Muscle of leg (tissue), 3 donors: ENCODE measurements at regions not wholly inside any gene's neighbourhood (a gene's known extent, or its start where the extent isn't known, plus 50 kb on each side); places are given as distances from the start of the nearest gene placed in this dataset.
"Not testable (repeated sequence)": the region's sequence is repeated elsewhere in the genome, so short reads cannot be mapped to it uniquely, and the experiment has no call there.

ENCODE experiments used
- DNase-seq: peaks from one replicate; pipeline ENCODE4 v3.0.0; 2013
- H3K27ac ChIP-seq: one replicate; pipeline ENCODE4 v1.5.1; 2013; ENCODE audit warnings: mild to moderate bottlenecking, low read length, control low read depth
- H3K27me3 ChIP-seq: one replicate; pipeline ENCODE4 v1.6.1; 2013; ENCODE audit warnings: low read length; ENCODE audit not compliant: control insufficient read depth, insufficient read depth
- H3K36me3 ChIP-seq: one replicate; pipeline ENCODE4 v1.6.1; 2013; ENCODE audit warnings: low read length; ENCODE audit not compliant: control insufficient read depth, insufficient read depth
- H3K4me1 ChIP-seq: one replicate; pipeline ENCODE4 v1.6.1; 2013; ENCODE audit warnings: low read length; ENCODE audit not compliant: control insufficient read depth, insufficient read depth
- H3K4me3 ChIP-seq: one replicate; pipeline ENCODE4 v1.5.1; 2013; ENCODE audit warnings: low read length, control low read depth
- H3K9me3 ChIP-seq: replicated peaks from 2 replicates; pipeline ENCODE4 v1.6.1; 2013; ENCODE audit warnings: low read depth, low read length; ENCODE audit not compliant: control insufficient read depth
- WGBS: methylation state at CpG from one replicate; pipeline ENCODE4 v1.1.5; 2013; ENCODE audit warnings: missing lambda C conversion rate; ENCODE audit not compliant: insufficient coverage; 5-methylcytosine and 5-hydroxymethylcytosine counted together

GRCh38 chr5:63118221-63118620 is 539.6 kb downstream of the LRRC70 start:
- H3K4me3 ChIP-seq = no peak overlapping the region
- H3K27me3 ChIP-seq = no peaks in the 10 kb centered on the region
- H3K9me3 ChIP-seq = no peaks in the 10 kb centered on the region
- no peak overlapping the region for H3K27ac ChIP-seq
- no CpG with 5 or more reads among the region's 1 CpG for WGBS
- H3K4me1 ChIP-seq = no peaks in the 10 kb centered on the region
- no peaks in the 10 kb centered on the region for H3K36me3 ChIP-seq
- DNase-seq = no peak

GRCh38 chr5:63111891-63112290 is 533.3 kb downstream of the LRRC70 start:
- H3K4me1 ChIP-seq = no peaks in the 10 kb centered on the region
- no peaks in the 10 kb centered on the region for H3K27me3 ChIP-seq
- DNase-seq = no peak
- no peaks in the 10 kb centered on the region for H3K9me3 ChIP-seq
- H3K4me3 ChIP-seq = no peak overlapping the region
- H3K36me3 ChIP-seq = no peaks in the 10 kb centered on the region
- H3K27ac ChIP-seq = no peak overlapping the region

- no peak overlapping the region for H3K27ac ChIP-seq
- no peaks in the 10 kb centered on the region for H3K9me3 ChIP-seq
- no peaks in the 10 kb centered on the region for H3K4me1 ChIP-seq
- no peaks in the 10 kb centered on the region for H3K36me3 ChIP-seq
- no peaks in the 10 kb centered on the region for H3K27me3 ChIP-seq
- no peak for DNase-seq
- WGBS = no CpG with 5 or more reads among the region's 1 CpG
- no peak overlapping the region for H3K4me3 ChIP-seq
Observed at GRCh38 chr5:63101870-63102269, 523.3 kb downstream of the LRRC70 start.

GRCh38 chr5:63097286-63097685 is 518.7 kb downstream of the LRRC70 start:
- no peak overlapping the region for H3K4me3 ChIP-seq
- no peaks in the 10 kb centered on the region for H3K4me1 ChIP-seq
- no peaks in the 10 kb centered on the region for H3K36me3 ChIP-seq
- DNase-seq = no peak
- H3K27ac ChIP-seq = no peak overlapping the region
- H3K9me3 ChIP-seq = no peaks in the 10 kb centered on the region
- no peaks in the 10 kb centered on the region for H3K27me3 ChIP-seq
- no CpG with 5 or more reads among the region's 1 CpG for WGBS

- WGBS = 63% methylated on average over 3 of the region's 6 CpGs
- Histone ChIP-seq H3K4me1 (no peaks in the 10 kb centered on the region), H3K27ac (no peak overlapping the region), H3K27me3 (no peaks in the 10 kb centered on the region), H3K4me3 (no peak overlapping the region), H3K36me3 (no peaks in the 10 kb centered on the region), H3K9me3 (no peaks in the 10 kb centered on the region)
- no peak for DNase-seq
Observed at GRCh38 chr5:63094730-63095129, 516.1 kb downstream of the LRRC70 start.

GRCh38 chr5:63089147-63089546 is 510.5 kb downstream of the LRRC70 start:
- Histone ChIP-seq H3K4me3 (no peak overlapping the region), H3K27ac (no peak overlapping the region), H3K27me3 (no peaks in the 10 kb centered on the region), H3K36me3 (no peaks in the 10 kb centered on the region), H3K9me3 (no peaks in the 10 kb centered on the region), H3K4me1 (no peaks in the 10 kb centered on the region)
- 92% methylated on average over 1 of the region's 1 CpG for WGBS
- DNase-seq = no peak

- Histone ChIP-seq H3K4me1 (no peaks in the 10 kb centered on the region), H3K36me3 (no peaks in the 10 kb centered on the region), H3K27me3 (no peaks in the 10 kb centered on the region), H3K4me3 (no peak overlapping the region), H3K9me3 (no peaks in the 10 kb centered on the region), H3K27ac (no peak overlapping the region)
- DNase-seq = no peak
- 17% methylated on average over 1 of the region's 2 CpGs for WGBS
Observed at GRCh38 chr5:63085561-63085960, 506.9 kb downstream of the LRRC70 start.

- H3K27ac ChIP-seq, H3K27me3 ChIP-seq, H3K4me3 ChIP-seq, H3K36me3 ChIP-seq, H3K4me1 ChIP-seq, DNase-seq, H3K9me3 ChIP-seq: not testable (repeated sequence)
- WGBS = 83% methylated on average over 7 of the region's 22 CpGs
Observed at GRCh38 chr5:63083689-63084088, 505.1 kb downstream of the LRRC70 start.

- Histone ChIP-seq H3K27me3 (no peaks in the 10 kb centered on the region), H3K27ac (no peak overlapping the region), H3K4me3 (no peak overlapping the region), H3K4me1 (no peaks in the 10 kb centered on the region), H3K9me3 (no peaks in the 10 kb centered on the region), H3K36me3 (no peaks in the 10 kb centered on the region)
- DNase-seq = no peak
Observed at GRCh38 chr5:63081402-63081801, 502.8 kb downstream of the LRRC70 start.

- Histone ChIP-seq H3K4me1 (no peaks in the 10 kb centered on the region), H3K27ac (no peak overlapping the region), H3K27me3 (no peaks in the 10 kb centered on the region), H3K4me3 (no peak overlapping the region), H3K36me3 (no peaks in the 10 kb centered on the region), H3K9me3 (no peaks in the 10 kb centered on the region)
- 55% methylated on average over 3 of the region's 3 CpGs for WGBS
- DNase-seq = no peak
Observed at GRCh38 chr5:63070001-63070400, 491.4 kb downstream of the LRRC70 start.

GRCh38 chr5:63055421-63055820 is 476.8 kb downstream of the LRRC70 start:
- WGBS = 56% methylated on average over 1 of the region's 1 CpG
- no peak overlapping the region for H3K4me3 ChIP-seq
- no peaks in the 10 kb centered on the region for H3K9me3 ChIP-seq
- no peak for DNase-seq
- no peaks in the 10 kb centered on the region for H3K36me3 ChIP-seq
- H3K27ac ChIP-seq = no peak overlapping the region
- H3K27me3 ChIP-seq = no peaks in the 10 kb centered on the region
- no peaks in the 10 kb centered on the region for H3K4me1 ChIP-seq
